GM18907 (cell line): ENCODE measurements at regions not wholly inside any gene's neighbourhood (a gene's known extent, or its start where the extent isn't known, plus 50 kb on each side); places are given as distances from the start of the nearest gene placed in this dataset.
"Not testable (repeated sequence)": the region's sequence is repeated elsewhere in the genome, so short reads cannot be mapped to it uniquely, and the experiment has no call there.

Experiments used
- ATAC-seq: cut with Tn5 transposase; IDR thresholded peaks from one replicate; pipeline ENCODE4 v1.9.1; 2021; ENCODE audit warnings: mild to moderate bottlenecking, moderate library complexity; ENCODE audit not compliant: unreplicated experiment

GRCh38 chr15:62658498-62658897, 384.0 kb upstream of the TPM1 start:
- no peak for ATAC-seq

DNA sequence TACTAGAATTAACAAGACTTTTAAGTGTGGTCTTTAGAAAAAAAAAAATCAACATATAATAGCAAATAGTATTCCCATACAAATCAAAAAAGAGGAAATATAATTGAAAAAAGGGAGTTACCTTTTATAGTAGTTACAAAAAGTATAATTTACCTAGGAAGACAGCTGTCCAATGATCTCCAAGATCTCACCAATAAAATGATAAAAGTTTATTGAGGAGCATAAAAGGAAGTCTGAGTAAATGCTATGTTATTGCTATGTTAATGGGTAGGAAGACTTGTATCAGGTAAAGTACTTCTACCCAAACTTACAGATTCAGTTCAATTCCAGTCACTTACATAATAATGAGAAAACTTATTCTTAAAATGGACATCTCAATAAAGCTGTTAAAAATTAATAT, 379.0 kb upstream of the TPM1 start:
- no peak for ATAC-seq

- no peak for ATAC-seq
Measured at GRCh38 chr15:62665449-62665848, 377.1 kb upstream of the TPM1 start.

GRCh38 chr15:62666046-62666445, 376.5 kb upstream of the TPM1 start:
- no peak for ATAC-seq

GRCh38 chr15:62672268-62672667, 370.3 kb upstream of the TPM1 start:
- ATAC-seq = no peak

GRCh38 chr15:62676891-62677290, 365.7 kb upstream of the TPM1 start:
- ATAC-seq = no peak

GRCh38 chr15:62681939-62682896, 360.3 kb upstream of the TPM1 start:
- no peak for ATAC-seq

- not testable (repeated sequence) for ATAC-seq
Measured at GRCh38 chr15:62683192-62683591, 359.4 kb upstream of the TPM1 start.

DNA sequence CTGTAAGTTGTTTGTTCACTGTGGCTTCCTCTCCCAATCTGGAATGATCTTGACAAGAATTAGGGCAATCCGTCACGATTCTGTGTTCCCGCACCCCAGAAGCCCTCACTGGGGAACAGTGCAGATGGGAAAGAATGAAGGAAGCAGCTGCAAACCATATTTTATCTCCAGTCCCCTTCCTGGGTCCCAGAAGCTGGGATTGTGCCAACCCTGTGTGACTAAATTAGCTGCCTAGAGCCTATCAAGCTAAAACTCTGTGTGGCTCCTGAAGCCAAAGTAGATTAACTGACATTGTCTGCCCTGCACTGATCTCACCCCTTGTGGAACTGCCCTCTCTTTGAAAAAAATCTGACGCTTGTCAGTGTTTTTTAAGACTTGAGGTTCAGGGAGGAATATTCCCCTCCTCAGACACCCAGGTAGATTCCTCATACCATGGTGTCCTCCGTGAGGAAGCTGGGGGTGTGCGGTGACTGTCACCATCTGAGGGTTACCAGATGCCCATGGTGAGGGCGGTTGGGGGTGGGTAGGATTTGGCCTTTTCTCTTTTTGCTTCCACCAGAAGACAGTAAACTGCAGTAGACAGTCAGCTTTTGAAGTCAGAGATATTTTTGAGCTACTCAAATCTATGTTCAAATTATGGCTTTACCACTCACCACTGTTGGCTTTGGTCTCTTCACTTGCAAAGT, 358.3 kb upstream of the TPM1 start:
- no peak for ATAC-seq

- ATAC-seq = no peak
Measured at GRCh38 chr15:62691008-62691407, 351.5 kb upstream of the TPM1 start.

DNA sequence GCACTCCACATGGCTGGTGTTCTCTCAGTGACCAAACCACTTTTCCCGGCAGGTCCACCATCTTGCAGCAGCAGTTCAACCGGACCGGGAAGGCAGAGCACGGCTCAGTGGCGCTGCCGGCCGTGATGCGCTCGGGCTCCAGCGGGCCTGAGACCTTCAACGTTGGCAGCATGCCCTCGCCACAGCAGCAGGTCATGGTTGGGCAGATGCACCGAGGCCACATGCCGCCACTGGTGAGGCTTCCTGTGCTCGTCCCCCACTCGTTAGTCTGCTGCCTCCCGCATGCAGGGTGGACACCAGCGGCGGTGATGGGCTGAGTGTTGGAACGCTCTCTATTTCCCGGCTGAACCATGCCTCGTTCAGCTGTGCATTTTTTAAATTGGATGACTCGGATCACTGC, 344.9 kb upstream of the TPM1 start:
- no peak for ATAC-seq

DNA sequence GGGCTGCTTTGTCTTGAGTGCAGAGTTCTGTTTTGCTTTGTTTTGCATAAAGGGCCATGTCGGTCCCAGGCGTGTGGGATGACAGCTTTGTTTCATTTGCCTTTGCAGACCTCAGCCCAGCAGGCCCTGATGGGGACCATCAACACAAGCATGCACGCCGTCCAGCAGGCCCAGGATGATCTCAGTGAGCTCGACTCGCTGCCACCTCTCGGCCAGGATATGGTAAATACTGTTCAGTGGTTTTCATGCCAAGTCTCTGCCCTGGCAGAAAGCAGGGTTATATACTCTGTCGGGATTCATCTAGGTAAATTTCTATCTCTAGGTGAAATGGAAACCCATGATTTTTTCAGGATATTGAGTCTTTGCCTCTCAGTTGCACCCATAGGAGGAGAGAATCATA, 343.9 kb upstream of the TPM1 start:
- ATAC-seq = no peak

DNA sequence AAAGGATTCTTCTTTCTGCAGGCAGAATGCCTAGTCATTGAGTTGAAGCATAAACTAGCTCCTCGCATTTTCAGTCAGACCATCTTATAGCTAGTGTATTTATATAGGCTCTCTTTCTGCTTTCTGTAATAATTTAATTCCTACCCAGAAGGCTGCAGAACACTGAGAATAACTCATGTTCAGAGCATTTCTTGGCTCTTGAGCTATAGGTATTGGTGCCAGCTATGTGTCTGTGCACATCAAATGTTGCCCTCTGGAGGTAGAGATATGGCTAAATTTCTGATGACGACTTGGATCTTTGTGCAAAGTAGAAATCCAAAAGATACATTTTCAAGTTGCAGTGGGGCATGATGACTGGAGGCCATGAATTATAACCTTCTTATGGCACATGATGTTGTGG, 336.2 kb upstream of the TPM1 start:
- no peak for ATAC-seq

GRCh38 chr15:62708470-62708869, 334.1 kb upstream of the TPM1 start:
- no peak for ATAC-seq

DNA sequence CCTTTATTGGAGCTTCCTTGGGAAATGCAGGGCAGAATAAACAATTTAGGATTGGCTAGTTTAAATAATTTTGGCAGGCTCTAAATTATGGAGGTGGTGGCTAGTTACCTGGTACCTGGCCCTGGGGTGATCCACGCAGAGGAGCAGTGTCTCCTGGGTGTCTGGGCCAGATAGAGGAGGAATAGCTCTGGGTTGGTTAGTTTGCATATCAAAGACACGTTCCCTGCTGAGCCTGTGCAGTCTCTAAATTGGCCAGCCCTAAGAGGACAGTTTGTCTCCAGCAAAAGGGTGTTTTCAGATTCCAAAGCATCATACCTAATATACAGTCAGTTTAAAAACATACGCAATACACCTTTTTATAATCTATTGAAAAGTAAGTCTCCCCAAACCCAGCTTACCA, 333.3 kb upstream of the TPM1 start:
- ATAC-seq = no peak

DNA sequence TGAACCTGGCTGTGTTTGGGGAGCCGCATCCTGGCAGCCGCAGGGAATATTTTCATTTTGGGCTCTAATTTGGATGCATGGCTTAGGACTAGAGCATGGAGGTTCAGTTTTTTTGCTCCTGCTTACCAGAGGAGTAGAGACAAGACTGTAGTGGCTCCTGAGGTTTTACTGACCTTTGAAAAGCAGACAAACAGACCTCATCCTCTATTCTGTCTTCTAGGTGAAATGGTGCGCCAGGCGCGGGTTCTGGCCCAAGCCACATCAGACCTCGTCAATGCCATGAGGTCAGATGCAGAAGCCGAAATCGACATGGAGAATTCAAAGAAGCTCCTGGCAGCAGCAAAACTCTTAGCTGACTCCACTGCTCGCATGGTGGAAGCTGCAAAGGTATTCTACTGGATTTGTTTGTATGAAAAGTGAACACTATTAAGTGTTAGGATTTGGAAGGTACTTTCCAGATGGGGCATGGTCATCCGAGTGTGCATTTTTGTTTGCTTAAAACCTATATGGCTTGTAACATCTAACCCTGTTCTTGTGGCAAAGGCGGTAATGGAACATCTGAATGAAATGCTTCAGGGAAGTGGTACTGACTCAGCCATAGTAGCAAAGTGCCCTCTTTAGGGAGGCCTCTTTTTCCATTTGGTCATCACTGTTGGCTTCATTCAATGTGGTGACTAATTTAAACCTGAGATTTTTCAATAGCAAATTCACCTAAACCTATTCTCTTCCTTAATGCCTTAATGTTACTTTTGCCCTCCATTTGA, 330.7 kb upstream of the TPM1 start:
- ATAC-seq = no peak

GRCh38 chr15:62712455-62712839, 330.1 kb upstream of the TPM1 start:
- ATAC-seq = no peak

GRCh38 chr15:62715946-62716345, 326.6 kb upstream of the TPM1 start:
- no peak for ATAC-seq

GRCh38 chr15:62717496-62717895, 325.1 kb upstream of the TPM1 start:
- no peak for ATAC-seq

DNA sequence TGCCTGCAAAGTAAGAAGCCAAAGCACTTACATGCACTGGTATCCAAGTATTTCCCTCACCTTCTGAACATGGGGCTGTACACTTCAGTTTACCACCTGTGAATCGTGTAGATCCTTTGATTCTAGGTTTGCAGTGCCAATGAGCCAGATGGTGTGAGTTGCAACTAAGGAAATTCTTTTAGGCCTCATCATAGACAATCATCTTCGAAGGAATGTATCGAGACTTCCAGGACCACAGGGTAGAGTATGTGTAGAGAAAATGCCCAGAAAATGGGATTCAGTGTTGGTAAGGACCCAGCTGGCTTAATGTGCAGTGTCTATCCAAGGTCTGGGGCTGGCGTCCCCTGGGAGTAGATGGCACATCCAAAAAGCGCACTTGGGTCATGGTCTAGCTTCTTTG, 323.2 kb upstream of the TPM1 start:
- no peak for ATAC-seq

DNA sequence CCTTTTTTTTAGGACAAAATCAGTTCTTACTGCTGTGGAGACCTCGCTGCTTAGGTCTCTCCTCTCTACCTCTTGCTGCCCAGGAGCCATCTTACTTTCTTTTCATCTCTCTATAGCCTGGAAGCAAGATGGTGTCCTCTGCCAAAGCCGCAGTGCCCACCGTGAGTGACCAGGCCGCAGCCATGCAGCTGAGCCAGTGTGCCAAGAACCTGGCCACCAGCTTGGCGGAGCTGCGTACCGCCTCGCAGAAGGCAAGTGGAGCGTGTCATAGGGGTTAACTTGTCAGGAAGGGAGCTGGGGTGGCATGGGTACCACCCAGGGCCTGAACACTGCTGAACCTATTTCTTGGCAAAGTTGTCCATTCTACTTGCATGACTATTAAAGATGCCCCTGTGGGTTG, 320.3 kb upstream of the TPM1 start:
- ATAC-seq = no peak

GRCh38 chr15:62726461-62726860, 316.1 kb upstream of the TPM1 start:
- no peak for ATAC-seq
